Glutamatergic neuron (in vitro differentiated cells): ENCODE measurements at regions not wholly inside any gene's neighbourhood (a gene's known extent, or its start where the extent isn't known, plus 50 kb on each side); places are given as distances from the start of the nearest gene placed in this dataset.

Experiments
- DNase-seq: peaks from one replicate; pipeline ENCODE4 v3.0.0; 2022
- H3K27ac Mint-ChIP-seq: one replicate; pipeline ENCODE4 v1.8.0; 2020; ENCODE audit warnings: mild to moderate bottlenecking, mixed read lengths, inconsistent platforms; ENCODE audit not compliant: unreplicated experiment
- H3K27me3 Mint-ChIP-seq: one replicate; pipeline ENCODE4 v1.8.0; 2020; ENCODE audit warnings: mild to moderate bottlenecking, moderate library complexity, mixed read lengths, inconsistent platforms; ENCODE audit not compliant: unreplicated experiment
- H3K36me3 Mint-ChIP-seq: one replicate; pipeline ENCODE4 v1.8.0; 2020; ENCODE audit warnings: mild to moderate bottlenecking, mixed read lengths, inconsistent platforms; ENCODE audit not compliant: unreplicated experiment
- H3K4me1 Mint-ChIP-seq: one replicate; pipeline ENCODE4 v1.8.0; 2020; ENCODE audit warnings: mild to moderate bottlenecking, low read depth, mixed read lengths, inconsistent platforms; ENCODE audit not compliant: unreplicated experiment
- H3K4me3 Mint-ChIP-seq: one replicate; pipeline ENCODE4 v1.8.0; 2020; ENCODE audit warnings: mild to moderate bottlenecking, mixed read lengths, inconsistent platforms; ENCODE audit not compliant: unreplicated experiment
- H3K9me3 Mint-ChIP-seq: one replicate; pipeline ENCODE4 v1.8.0; 2020; ENCODE audit warnings: mild to moderate bottlenecking, moderate library complexity, mixed read lengths, inconsistent platforms; ENCODE audit not compliant: unreplicated experiment
- CTCF ChIP-seq: fragments of 200-600 bp; sonication (generic); IDR thresholded peaks from one replicate; pipeline ENCODE4 v1.5.0; 2021; ENCODE audit not compliant: partially characterized antibody, unreplicated experiment

GRCh38 chr10:43899224-43899959 is 250.7 kb upstream of the ZNF32 start:
- DNase-seq, result no peak
- no peak for TF ChIP-seq CTCF
- Mint-ChIP-seq H3K4me3 (no peak overlapping the region), H3K27me3 (peaks cover 5% of the 10 kb centered on the region), H3K4me1 (peaks cover 2% of the 10 kb centered on the region), H3K27ac (no peak overlapping the region), H3K36me3 (peaks cover 5% of the 10 kb centered on the region), H3K9me3 (peaks cover 2% of the 10 kb centered on the region)

GRCh38 chr10:43898592-43898991 is 249.9 kb upstream of the ZNF32 start:
- Mint-ChIP-seq H3K9me3 (peaks cover 2% of the 10 kb centered on the region), H3K27me3 (peaks cover 6% of the 10 kb centered on the region), H3K4me3 (no peak overlapping the region), H3K27ac (no peak overlapping the region), H3K4me1 (peaks cover 2% of the 10 kb centered on the region), H3K36me3 (peaks cover 5% of the 10 kb centered on the region)
- no peak for DNase-seq
- no peak for TF ChIP-seq CTCF

- H3K9me3 Mint-ChIP-seq, result peaks cover 2% of the 10 kb centered on the region
- TF ChIP-seq CTCF, result no peak
- peaks cover 2% of the 10 kb centered on the region for H3K4me1 Mint-ChIP-seq
- no peak overlapping the region for H3K4me3 Mint-ChIP-seq
- no peak for DNase-seq
- peaks cover 4% of the 10 kb centered on the region for H3K27me3 Mint-ChIP-seq
- H3K36me3 Mint-ChIP-seq, result peaks cover 5% of the 10 kb centered on the region
- no peak overlapping the region for H3K27ac Mint-ChIP-seq
Observed at GRCh38 chr10:43897765-43898419, 249.2 kb upstream of the ZNF32 start.

GRCh38 chr10:43892062-43892770 is 243.5 kb upstream of the ZNF32 start:
- TF ChIP-seq CTCF, result no peak
- Mint-ChIP-seq H3K36me3 (peaks cover 5% of the 10 kb centered on the region), H3K27me3 (peaks cover 4% of the 10 kb centered on the region)

More at GRCh38 chr10:43892062-43892770, 243.5 kb upstream of the ZNF32 start:
- Mint-ChIP-seq H3K4me3 (no peak overlapping the region), H3K4me1 (peaks cover 3% of the 10 kb centered on the region), H3K9me3 (peaks cover 2% of the 10 kb centered on the region), H3K27ac (no peak overlapping the region)
- DNase-seq, result no peak
